Stimulated activated CD4-positive, alpha-beta T cell treated with anti-CD3 and anti-CD28 coated beads, Interleukin-12 subunit alpha, Interleukin-12 subunit beta, amount 100 ng/mL, for 48 hours (primary cell): ENCODE measurements at regions not wholly inside any gene's neighbourhood (a gene's known extent, or its start where the extent isn't known, plus 50 kb on each side); places are given as distances from the start of the nearest gene placed in this dataset.
"Not testable (repeated sequence)": the region's sequence is repeated elsewhere in the genome, so short reads cannot be mapped to it uniquely, and the experiment has no call there.

ENCODE experiments used
- DNase-seq, 3 donors: peaks; one replicate each; pipeline ENCODE4 v3.0.0-alpha.2; 2020; ENCODE audit warnings: low read depth in 2 of 3, low spot score in 1 of 3

DNA sequence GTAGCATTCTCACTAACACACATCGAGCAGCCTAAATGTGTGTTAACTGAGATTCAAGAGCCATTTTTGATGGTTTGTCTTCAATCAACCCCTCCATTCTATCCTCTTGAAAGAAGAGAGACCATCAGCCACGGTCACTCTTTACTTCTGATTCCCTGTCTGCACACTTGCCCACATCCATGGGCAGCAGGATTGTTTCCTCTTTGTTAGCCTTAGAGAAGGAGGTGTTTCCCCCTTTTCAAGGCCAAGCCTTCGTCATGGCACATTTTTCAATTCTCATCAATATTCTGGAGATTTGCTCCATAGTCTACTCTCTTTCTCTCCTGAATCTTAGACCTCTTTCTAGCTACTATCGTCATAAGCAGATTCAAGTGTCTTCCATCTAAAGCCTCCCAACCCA, 522.4 kb upstream of the NAALADL2 start:
- no peak for DNase-seq

DNA sequence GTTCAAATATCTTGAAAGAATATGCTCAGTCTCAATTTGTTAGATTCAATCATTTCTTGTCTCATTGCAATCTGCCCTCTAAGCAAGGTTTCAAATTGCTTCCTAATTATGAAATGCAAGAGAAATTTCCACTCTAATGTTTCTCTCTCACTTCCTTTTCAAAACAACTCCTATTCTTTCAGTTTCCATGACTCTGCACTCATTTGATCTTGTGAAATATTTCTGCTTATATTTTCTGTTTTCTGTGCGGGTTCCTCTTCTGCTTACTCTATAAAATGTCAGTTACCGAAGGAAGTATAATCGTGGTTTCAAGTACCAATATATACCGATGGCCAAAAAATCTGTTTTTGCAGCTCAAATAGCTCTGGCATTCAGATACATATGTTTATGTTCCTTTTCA, 521.9 kb upstream of the NAALADL2 start:
- DNase-seq, result no peak

DNA sequence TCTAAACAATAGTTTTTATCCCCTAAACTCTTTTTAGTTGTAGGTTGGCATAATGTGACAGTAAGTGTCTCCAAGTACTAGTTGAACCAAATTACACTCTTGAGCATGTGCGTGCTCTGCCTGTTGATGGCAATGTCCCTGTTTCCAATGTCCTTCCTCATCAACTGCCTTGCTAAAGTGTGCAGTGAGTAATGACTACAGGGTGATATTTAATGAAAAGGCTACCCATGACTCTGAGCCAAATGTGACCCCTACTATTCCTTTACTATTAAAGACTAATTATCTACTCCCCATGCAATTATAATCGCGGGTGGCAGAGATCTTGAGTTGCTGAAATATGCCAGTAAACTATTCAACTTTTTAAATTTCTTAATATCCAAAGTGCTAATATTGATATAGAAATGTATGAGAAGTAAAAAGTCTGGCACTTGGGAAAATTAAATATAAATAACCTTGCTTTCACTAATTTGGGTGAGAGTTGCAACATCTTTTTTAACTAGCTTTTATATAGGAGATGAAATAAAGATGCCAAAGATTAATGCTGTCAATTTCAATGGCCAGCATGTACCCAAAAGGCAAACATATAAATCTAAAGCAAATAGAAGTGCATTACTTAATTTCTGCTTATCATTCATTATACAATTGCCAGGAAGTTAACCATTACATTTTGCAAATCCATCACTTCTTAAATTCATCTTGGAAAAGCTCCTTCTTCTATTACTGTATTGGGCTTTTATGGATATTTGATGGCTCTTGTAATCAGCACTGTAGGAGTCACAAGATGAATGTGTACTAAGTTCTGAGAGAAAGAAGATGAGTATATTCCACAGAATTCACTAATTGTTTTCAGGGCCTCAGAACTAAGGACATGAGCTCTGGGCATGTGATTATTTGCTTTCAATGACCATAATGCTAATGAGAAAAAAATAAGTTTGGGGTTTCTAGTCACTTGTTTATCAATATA, 518.2 kb upstream of the NAALADL2 start:
- DNase-seq, result no peak

DNA sequence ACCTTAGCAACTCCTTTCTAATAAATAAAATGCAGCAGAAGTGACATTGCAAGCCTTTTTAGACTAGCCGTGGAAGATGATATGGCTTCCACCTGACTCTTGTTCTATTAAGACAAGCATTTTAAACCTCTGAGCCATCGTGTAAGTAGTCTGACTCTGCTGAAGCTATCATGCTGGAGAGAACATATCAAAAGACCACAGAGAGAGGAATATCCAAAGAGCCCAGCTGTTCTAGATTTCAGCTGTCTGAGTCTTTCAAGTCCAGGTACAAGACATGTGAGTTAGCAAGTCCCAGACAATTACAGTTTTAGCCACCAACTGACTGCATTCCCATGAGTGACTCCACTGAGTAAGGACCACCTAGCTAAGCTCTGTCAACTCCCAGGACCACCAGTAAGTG, 517.0 kb upstream of the NAALADL2 start:
- DNase-seq, result no peak

DNA sequence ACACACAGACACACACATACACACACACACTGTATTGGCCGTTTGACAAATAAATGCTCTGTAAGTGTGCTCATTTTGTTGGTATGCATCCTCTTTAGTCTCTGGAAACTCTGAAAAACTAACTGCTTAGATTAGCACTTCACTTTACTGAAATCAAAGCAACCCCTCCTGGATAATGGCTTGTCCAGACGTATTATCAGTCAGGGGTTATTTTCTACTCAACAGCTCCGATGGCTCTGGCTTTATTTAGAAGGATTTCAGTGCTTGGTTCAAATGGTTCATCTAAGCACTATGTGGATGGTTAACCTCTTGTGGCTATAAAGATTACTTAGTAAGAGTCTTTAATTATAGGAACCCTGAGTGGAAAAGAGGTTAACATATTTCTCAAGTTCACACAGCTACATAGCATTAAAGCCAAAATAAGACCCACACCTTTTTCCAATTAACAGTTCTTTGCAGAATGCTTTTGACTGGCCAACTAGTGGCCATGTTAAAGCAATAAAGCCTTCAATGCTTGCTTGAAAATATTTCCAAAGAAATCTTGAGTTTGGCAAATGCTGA, 516.1 kb upstream of the NAALADL2 start:
- no peak for DNase-seq

DNA sequence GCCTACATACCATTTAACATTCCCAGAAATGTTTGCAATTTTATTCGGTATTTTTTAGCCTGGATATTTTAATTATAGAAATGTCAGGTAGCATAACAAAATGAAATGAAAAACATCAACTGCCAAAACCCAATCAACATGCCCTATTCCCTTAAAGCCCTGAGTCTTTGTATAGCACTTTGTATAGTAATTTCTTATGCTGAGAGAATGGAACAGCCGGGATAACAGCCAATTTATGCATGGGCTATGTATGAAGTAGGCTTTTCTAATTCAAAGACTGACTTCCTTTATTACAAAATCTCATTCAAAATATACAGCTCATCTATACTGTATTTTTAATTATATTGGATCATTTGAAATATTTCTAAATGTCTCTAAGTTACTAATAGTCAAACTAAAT, 513.0 kb upstream of the NAALADL2 start:
- DNase-seq, result no peak

DNA sequence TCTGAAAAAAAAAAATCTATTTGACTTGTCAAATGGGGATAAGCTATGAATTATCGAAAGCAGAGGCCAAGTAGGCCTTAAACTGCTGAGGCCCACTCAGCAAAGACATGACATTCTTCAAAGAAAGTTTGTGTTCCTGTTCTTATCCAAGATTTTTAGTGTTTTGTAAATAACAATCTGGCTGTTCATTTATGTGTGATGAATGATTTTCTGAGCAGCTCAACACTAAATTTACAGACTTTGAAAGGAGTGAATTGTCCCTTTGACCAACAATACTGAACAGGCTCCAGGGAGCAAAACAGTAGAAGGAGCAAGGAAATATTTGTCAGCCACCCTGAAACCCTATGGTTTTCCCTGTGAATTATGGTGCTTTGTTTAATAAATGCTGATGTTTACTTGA, 512.6 kb upstream of the NAALADL2 start:
- DNase-seq, result no peak

DNA sequence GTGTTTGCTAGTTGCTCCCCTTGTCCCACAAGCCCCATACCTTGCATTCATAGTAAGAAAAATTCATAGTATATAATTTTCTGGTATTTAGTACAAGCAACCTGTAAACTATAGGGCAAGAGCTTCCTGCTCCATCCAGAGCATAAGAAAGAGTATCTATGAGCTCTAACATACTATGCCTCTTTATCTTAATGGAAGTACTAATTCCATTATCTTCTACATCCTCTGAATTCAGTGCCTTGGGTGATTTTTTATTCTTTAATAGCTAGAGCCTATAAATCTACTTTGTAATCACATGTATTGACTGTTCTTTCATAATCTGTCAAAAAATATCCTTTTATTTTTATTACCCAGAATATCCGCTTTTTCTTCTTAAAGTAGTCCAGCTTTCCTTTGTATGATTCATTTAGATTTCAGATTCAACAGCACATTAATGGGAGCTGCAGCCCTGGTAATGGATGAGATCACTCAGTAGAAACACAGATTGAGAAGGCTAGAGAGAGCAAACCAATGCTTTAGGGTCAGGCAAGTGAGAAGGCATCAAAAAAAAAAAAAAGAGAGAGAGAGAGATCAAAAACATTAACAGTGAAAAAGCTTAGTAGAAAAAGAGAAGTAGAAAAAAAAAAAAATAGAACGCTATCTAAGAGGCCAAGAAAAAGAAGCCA, 511.5 kb upstream of the NAALADL2 start:
- DNase-seq, result no peak

DNA sequence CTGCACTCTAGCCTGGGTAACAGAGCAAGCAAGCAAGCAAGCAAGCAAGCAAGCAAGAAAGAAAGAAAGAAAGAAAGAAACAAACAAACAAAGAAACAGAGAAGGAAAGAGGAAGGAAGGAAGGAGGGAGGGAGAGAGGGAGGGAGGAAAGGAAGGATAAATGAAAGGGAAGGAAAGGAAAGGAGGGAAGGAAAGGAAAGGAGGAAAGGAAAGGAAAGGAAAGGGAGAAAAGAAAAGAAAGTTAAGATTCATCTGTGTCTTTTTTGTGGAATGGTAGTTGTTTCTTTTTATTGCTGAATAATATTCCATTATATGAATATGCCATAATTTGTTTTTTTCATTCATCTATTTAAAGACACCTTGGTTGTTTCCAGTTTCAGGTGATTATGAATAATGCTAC, 506.9 kb upstream of the NAALADL2 start:
- DNase-seq, result no peak

DNA sequence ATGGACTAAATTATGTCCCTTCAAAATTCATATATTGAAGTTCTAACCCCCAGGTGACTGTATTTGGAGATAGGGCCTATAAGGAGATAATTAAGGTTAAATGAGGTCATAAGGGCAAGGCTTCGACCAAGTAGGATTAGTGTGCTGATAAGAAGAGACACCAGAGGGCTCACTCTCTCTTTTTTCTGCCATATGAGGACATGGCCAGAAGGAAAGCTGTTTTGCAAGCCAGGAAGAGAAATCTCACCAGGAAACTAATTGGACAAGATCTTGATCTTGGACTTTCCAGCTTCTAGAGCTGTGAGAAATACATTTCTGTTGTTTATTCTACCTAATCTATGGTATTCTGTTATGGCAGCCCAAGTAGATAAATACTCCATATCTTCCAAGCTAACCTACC, 503.6 kb upstream of the NAALADL2 start:
- no peak for DNase-seq

DNA sequence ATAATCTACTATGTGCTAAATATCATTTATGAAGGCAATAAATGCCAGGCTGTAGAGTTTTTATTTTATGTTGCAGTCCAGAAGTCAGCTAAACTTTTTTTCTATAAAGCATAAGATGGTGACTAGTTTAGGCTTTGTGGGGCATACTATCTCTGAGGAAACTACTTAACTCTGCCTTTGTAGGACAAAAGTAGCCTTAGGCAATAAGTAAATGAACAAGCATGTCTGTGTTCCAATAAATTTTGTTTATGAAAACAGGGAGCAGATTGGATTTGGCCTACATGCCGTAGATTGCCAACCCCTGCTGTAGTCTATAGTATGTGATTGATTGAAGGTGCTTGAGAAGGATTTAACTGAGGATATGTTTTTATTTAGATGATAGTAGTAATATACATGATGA, 502.5 kb upstream of the NAALADL2 start:
- no peak for DNase-seq

DNA sequence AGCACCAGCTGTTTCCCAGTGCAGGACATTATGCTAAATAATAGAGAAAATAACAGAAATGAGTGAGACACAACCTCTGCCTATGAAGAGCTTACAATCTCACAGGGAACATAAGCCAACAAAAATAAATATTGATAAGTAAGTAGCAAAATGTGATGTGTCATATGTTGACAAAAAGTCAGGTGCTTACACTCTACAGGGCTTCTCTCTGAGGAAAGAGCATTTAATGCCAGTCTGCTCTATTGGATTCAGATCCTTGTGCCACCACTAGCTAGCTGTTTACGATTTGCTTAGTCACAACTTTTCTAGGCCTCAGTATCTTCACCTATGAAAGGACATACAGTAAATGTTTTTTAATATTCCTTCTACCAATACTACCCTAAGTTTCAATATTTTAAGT, 500.9 kb upstream of the NAALADL2 start:
- DNase-seq, result no peak

DNA sequence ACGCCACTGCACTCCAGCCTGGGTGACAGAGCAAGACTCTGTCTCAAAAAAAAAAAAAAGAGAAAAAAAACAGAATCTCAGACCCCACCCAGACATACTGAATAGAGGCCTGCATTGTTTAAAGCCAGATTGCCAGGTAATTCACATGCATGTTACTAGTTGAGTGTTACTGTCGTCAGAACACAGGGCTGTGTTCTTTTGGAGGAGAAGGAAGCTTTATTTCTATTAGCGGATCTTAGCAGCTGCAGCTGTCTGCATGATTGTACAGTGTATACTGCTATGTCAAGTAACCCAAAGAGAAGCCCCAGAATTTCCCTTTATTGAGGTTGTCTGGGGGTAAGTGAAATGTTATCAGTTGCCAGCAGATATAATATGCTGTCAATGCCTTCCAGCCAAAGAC, 496.6 kb upstream of the NAALADL2 start:
- no peak for DNase-seq

DNA sequence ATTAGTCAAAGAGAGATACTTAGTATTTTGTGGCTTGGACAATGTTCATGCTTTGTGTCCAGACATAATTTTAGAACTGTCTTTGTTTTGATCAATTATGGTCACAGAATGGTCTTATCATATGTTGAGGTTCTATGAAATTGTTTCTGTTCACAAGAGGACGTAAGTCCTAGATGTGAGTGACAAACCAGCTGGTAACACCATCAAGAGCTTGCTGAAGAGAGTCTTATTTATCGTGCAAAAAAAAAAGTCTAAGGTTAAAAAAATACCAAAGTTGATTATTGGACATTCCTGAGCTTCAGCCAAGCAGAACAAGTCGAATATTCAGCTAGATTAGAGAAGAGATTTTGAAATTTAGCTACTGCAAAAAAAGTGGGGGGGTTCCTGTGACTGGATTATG, 495.9 kb upstream of the NAALADL2 start:
- DNase-seq, result no peak

DNA sequence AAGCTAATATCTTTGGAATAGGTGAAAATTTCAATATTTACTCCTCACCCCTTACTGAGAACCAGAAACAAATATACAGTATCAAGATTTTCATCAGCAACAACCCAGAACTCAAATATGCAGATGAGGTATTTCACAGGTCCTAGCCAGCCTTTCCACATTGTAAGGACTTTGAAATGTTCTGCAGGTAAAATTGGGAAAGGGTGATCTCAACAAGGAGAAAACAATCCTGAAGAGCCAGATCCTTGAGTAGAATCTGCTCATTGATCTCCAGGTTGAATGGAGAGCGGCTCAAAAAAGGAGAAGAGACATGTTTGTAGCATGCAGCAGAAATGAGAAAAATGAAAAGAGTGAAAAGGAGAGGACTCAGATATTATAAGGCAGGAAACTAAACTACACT, 493.3 kb upstream of the NAALADL2 start:
- DNase-seq, result no peak

DNA sequence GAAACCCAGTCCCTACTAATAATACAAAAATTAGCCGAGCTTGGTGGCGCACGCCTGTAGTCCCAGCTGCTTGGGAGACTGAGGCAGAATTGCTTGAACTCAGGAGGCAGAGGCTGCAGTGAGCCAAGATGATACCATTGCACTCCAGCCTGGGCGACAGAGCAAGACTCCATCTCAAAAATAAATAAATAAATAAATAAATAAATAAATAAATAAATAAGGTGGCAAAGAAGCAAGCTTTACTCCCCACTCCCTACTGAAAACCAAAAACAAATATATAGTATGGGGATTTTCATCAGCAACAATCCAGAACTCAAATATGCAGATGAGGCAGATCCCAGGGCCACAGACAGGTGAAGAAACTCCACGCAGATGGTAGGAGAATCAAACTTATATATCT, 492.2 kb upstream of the NAALADL2 start:
- DNase-seq, result not testable (repeated sequence)

DNA sequence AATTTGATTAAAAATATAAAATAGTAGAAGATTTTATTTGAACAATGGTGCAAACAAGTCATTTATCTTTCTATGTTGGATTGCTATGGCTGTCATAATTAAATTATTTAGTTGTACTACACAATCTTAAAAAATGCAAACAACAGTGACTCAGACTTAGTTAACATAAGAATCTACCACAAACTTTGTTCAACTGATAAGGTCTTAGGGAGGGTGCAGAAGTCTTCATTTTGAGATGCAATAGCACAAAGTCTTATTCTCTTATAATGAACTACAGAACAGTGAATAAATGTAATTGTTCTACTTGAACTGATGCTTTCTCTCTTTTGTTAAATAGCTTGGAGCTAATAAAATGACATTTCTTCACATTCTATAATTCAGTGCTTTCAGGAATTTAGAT, 482.8 kb upstream of the NAALADL2 start:
- no peak for DNase-seq

DNA sequence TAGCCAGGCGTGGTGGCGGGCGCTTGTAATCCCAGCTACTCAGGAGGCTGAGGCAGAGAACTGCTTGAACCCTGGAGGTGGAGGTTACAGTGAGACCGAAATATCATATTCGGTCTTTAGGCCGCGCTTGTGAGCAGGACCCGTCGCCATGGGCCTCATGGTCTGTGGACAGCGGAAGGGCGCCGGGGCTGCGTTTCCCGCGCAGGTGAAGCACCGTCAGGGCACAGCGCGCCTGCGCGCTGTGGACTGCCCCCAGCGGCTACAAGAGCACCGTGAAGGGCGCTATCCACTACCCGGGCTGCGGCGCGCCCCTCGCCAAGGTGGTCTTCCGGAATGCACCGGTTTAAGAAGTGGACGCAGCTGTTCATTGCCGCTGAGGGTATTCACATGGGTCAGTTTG, 482.0 kb upstream of the NAALADL2 start:
- no peak for DNase-seq

DNA sequence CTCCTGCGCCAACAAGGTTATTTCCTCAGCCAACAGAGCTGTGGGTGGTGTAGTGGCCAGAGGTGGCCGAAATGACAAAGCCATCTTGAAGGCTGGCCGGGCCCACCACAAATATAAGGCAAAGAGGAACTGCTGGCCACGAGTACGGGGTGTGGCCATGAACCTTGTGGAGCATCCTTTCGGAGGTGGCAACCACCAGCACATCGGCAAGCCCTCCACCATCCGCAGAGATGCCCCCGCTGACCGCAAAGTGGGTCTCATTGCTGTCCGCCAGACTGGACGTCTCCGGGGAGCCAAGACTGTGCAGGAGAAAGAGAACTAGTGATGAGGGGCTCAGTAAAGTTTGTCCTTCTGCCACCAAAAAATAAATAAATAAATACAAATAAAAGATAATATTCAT, 481.4 kb upstream of the NAALADL2 start:
- DNase-seq, result no peak

DNA sequence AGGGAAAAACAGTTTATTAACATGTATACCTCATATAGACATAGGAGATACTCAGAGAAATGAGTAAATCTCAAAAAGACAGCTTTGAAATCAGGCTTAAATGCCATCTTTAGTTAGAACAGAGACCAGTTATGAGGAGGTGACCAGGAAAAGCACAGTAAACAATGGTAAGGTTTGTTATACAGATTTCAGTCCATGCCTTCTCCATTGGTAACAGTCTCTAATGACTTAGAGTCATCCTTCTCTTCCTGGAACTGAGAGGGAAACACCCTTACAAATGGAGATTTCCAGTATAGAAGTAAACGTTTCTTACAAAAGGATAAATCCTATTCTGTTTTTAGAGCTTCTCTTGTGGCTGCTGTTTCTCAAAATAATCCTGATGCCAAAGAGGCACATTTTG, 476.3 kb upstream of the NAALADL2 start:
- no peak for DNase-seq

DNA sequence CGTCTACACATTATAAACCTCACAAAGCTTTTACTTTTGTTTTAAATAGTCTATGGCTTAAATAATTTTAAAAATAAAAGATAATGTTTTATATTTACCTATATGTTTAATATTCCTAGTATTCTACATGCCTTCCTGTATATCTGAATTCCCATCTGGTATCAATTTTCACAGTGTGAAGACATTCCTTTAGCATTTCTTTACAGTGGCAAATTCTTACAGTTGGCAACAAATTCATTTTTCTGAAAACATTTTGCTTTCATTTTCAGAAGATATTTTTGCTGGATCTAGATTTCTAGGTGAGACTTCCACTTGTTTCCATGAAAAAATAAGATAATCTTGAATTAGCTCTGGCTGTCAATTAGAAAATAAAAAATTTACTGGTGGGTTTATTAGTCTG, 471.4 kb upstream of the NAALADL2 start:
- no peak for DNase-seq

DNA sequence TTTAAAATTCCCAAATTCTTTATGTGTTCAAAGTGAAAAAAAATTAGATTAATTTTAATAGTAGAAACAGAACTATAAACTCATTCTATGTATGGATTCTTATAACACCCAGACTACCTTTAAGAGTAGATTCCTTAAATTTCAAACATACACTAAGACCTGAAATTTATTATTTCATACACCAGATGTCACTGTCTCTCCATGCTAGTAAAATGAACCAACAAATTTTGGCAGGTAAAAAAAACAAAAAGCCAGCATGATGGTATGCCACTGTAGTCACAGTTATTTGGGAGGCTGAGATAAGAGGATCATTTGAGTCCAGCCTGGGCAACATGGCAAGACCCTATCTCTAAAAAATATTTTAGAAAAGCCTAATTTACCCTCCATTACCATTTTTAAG, 461.3 kb upstream of the NAALADL2 start:
- DNase-seq, result no peak
